Adrenal gland (tissue), 9 donors: ENCODE measurements at regions not wholly inside any gene's neighbourhood (a gene's known extent, or its start where the extent isn't known, plus 50 kb on each side); places are given as distances from the start of the nearest gene placed in this dataset.

Experiments used
- DNase-seq, 7 donors: peaks; one replicate each; pipeline ENCODE4 v3.0.0-alpha.2; 2019 to 2020
- H3K27ac ChIP-seq, 5 donors: fragments of 200-600 bp; sonication (generic) in 4 of 5; 1 replicate in 3 of 5; 2 replicates in 2 of 5; pipeline versions ENCODE4 v1.5.1 to v1.8.0; 2016 to 2020; ENCODE audit warnings: mild to moderate bottlenecking in 1 of 5
- H3K27me3 ChIP-seq: fragments of 200-600 bp; 2 replicates; pipeline ENCODE4 v1.8.0; 2021
- H3K36me3 ChIP-seq, 2 donors: fragments of 200-600 bp; replicated peaks in 1 of 2; 1 replicate in 1 of 2; 2 replicates in 1 of 2; pipeline versions ENCODE4 v1.5.1 to v1.8.0; 2018 to 2022
- H3K4me1 ChIP-seq, 2 donors: fragments of 200-600 bp; replicated peaks in 1 of 2; 1 replicate in 1 of 2; 2 replicates in 1 of 2; pipeline versions ENCODE4 v1.5.1 to v1.8.0; 2018 to 2021
- H3K4me3 ChIP-seq, 4 donors: fragments of 200-600 bp; sonication (generic) in 3 of 4; one replicate each; pipeline ENCODE4 v1.5.1; 2016 to 2018
- H3K9me3 ChIP-seq, 3 donors: fragments of 200-600 bp; sonication (generic) in 1 of 3; replicated peaks in 1 of 3; 1 replicate in 2 of 3; 2 replicates in 1 of 3; pipeline versions ENCODE4 v1.5.1 to v1.8.0; 2016 to 2021
- CTCF ChIP-seq, 6 experiments: fragments of 450-650 bp in 4 of 6; fragments of 200-600 bp in 2 of 6; sonication (generic) in 1 of 6; IDR thresholded peaks; 1 replicate in 5 of 6; 2 replicates in 1 of 6; pipeline versions ENCODE4 v1.5.1 to v1.8.0; 2016 to 2021; ENCODE audit warnings: antibody characterized with exemption in 6 of 6, mild to moderate bottlenecking in 2 of 6, moderate library complexity in 1 of 6
- POLR2A ChIP-seq, 2 donors: fragments of 450-650 bp; IDR thresholded peaks; one replicate each; pipeline ENCODE4 v1.6.1; 2017; ENCODE audit warnings: antibody characterized with exemption in 2 of 2, mild to moderate bottlenecking in 2 of 2, moderate library complexity in 1 of 2
- WGBS, 4 donors: extraction: QIAGEN DNeasy Blood & Tissue Kit in 2 of 4; methylation state at CpG; one replicate each; pipeline versions ENCODE4 v1.1.5 to v1.1.7; 2013 to 2017; 5-methylcytosine and 5-hydroxymethylcytosine counted together
- intact Hi-C, 2 donors: fragments of 100-400 bp; cut with DNase I; formaldehyde crosslinking; loops; one replicate each; pipeline versions ENCODE4 v1.14.1 to v1.15.0; 2022 to 2023
- donor health status: healthy with polysubstance abuse.
- donor health status: Bipolar disorder and iron deficiency.
- donor health status: DM: yes; HTN: yes; CAD: no.
- donor health status: DM: no; HTN: no; CAD: no.
- donor health status: DM: no; HTN: no; CAD: no.

- peaks cover 4 to 15% of the 10 kb centered on the region in 2 donors for H3K4me1 ChIP-seq
- TF ChIP-seq CTCF (IDR thresholded peaks at IDR 0.05) (no peak), POLR2A (IDR thresholded peaks at IDR 0.05) (no peak)
- 57 to 76% (median 70%) methylated on average over 2 of the region's 2 CpGs for WGBS, 4 donors
- no peaks in the 10 kb centered on the region for H3K27me3 ChIP-seq
- H3K36me3 ChIP-seq, result no peaks in the 10 kb centered on the region
- intact Hi-C loops, result no loop called here
- H3K9me3 ChIP-seq, result no peaks in the 10 kb centered on the region
- H3K4me3 ChIP-seq, result no peak overlapping the region
- DNase-seq, result no peak
- no peak overlapping the region for H3K27ac ChIP-seq
Measured at GRCh38 chr21:16797540-16797939, 715.3 kb upstream of the CXADR start.

- peaks cover 4 to 15% of the 10 kb centered on the region in 2 donors for H3K4me1 ChIP-seq
- no peak overlapping the region for H3K27ac ChIP-seq
- no peak overlapping the region for H3K4me3 ChIP-seq
- no peaks in the 10 kb centered on the region for H3K27me3 ChIP-seq
- no peaks in the 10 kb centered on the region for H3K36me3 ChIP-seq
- TF ChIP-seq CTCF (IDR thresholded peaks at IDR 0.05) (no peak), POLR2A (IDR thresholded peaks at IDR 0.05) (no peak)
- 66 to 72% (median 69%) methylated on average over 2 of the region's 2 CpGs for WGBS, 4 donors
- no peak for DNase-seq
- H3K9me3 ChIP-seq, result no peaks in the 10 kb centered on the region
- intact Hi-C loops, result no loop called here
Measured at GRCh38 chr21:16797966-16798365, 714.9 kb upstream of the CXADR start.

GRCh38 chr21:16800536-16801275, 712.1 kb upstream of the CXADR start:
- TF ChIP-seq CTCF (IDR thresholded peaks at IDR 0.05) (no peak), POLR2A (IDR thresholded peaks at IDR 0.05) (no peak)
- H3K4me3 ChIP-seq, result no peak overlapping the region
- WGBS, 4 donors, result 93 to 96% (median 95%) methylated on average over 3 of the region's 3 CpGs
- no peaks in the 10 kb centered on the region for H3K36me3 ChIP-seq
- no peaks in the 10 kb centered on the region for H3K27me3 ChIP-seq
- H3K4me1 ChIP-seq, result peaks cover 0 to 3% of the 10 kb centered on the region in 2 donors
- peaks cover 0 to 9% (median 4%) of the 10 kb centered on the region in 3 donors for H3K9me3 ChIP-seq
- no peak for DNase-seq
- H3K27ac ChIP-seq, result no peak overlapping the region
- intact Hi-C loops, result no loop called here

- H3K27ac ChIP-seq, result no peak overlapping the region
- H3K9me3 ChIP-seq, result peaks cover 0 to 6% (median 0%) of the 10 kb centered on the region in 3 donors
- TF ChIP-seq POLR2A (IDR thresholded peaks at IDR 0.05), result no peak
- no peak for TF ChIP-seq CTCF (IDR thresholded peaks at IDR 0.05)
- no peaks in the 10 kb centered on the region for H3K4me1 ChIP-seq
- 95 to 100% (median 98%) methylated on average over 1 of the region's 1 CpG for WGBS, 4 donors
- intact Hi-C loops, result no loop called here
- no peak overlapping the region for H3K4me3 ChIP-seq
- no peaks in the 10 kb centered on the region for H3K36me3 ChIP-seq
- no peaks in the 10 kb centered on the region for H3K27me3 ChIP-seq
- no peak for DNase-seq
Measured at GRCh38 chr21:16811011-16811410, 701.8 kb upstream of the CXADR start.
